ENCODE measurements at regions not wholly inside any gene's neighbourhood (a gene's known extent, or its start where the extent isn't known, plus 50 kb on each side); places are given as distances from the start of the nearest gene placed in this dataset.
A peak's percentile ranks its signal among the peaks of the same experiment; 100 is the strongest.

- Histone ChIP-seq H3K27me3 (replicated peaks in 1 of 7) (no peaks in the 10 kb centered on the region), H3K4me1 (peaks cover 7 to 26% (median 18%) of the 10 kb centered on the region in 6 donors), H3K36me3 (no peaks in the 10 kb centered on the region), H3K9me3 (no peaks in the 10 kb centered on the region), H3K4me3 (no peak overlapping the region), H3K27ac (peak overlapping the region; percentile 11 to 78 (median 56))
- TF ChIP-seq POLR2AphosphoS5 (IDR thresholded peaks at IDR 0.05): peak in 1 of 3 donors; percentile 13
- TF ChIP-seq POLR2A (IDR thresholded peaks at IDR 0.05): no peak
- intact Hi-C loops (cut with DNase I; ENCODE audit: low total_unique reads): no loop called here
- WGBS, 5 donors: 48 to 72% (median 65%) methylated on average over 11 of the region's 11 CpGs
- no peak for DNase-seq
Observed at GRCh38 chr10:3886641-3887251, 101.7 kb upstream of the KLF6 start.

- DNase-seq: no peak
- peak overlapping the region in 7 of 8 donors; percentile 29 to 78 (median 57) for H3K27ac ChIP-seq
- H3K9me3 ChIP-seq: no peaks in the 10 kb centered on the region
- intact Hi-C loops (cut with DNase I; ENCODE audit: low total_unique reads): no loop called here
- peaks cover 7 to 26% (median 17%) of the 10 kb centered on the region in 6 donors for H3K4me1 ChIP-seq
- no peaks in the 10 kb centered on the region for H3K27me3 ChIP-seq (replicated peaks in 1 of 7)
- 51 to 84% (median 73%) methylated on average over 14 of the region's 14 CpGs for WGBS, 5 donors
- no peaks in the 10 kb centered on the region for H3K36me3 ChIP-seq
- TF ChIP-seq POLR2AphosphoS5 (IDR thresholded peaks at IDR 0.05) (no peak), POLR2A (IDR thresholded peaks at IDR 0.05) (no peak), CTCF (IDR thresholded peaks at IDR 0.05 in 8 of 11, conservative IDR thresholded peaks at IDR 0.05 in 3 of 11) (no peak)
- H3K4me3 ChIP-seq: no peak overlapping the region
Observed at GRCh38 chr10:3886191-3886590, 101.2 kb upstream of the KLF6 start.

- H3K36me3 ChIP-seq: no peaks in the 10 kb centered on the region
- H3K27ac ChIP-seq: no peak overlapping the region
- H3K4me3 ChIP-seq: no peak overlapping the region
- DNase-seq: no peak
- intact Hi-C loops (cut with DNase I; ENCODE audit: low total_unique reads): no loop called here
- no peaks in the 10 kb centered on the region for H3K27me3 ChIP-seq (replicated peaks in 1 of 7)
- H3K4me1 ChIP-seq: peaks cover 7 to 22% (median 14%) of the 10 kb centered on the region in 6 donors
- TF ChIP-seq CTCF (IDR thresholded peaks at IDR 0.05 in 8 of 11, conservative IDR thresholded peaks at IDR 0.05 in 3 of 11) (no peak), POLR2A (IDR thresholded peaks at IDR 0.05) (no peak), POLR2AphosphoS5 (IDR thresholded peaks at IDR 0.05) (no peak)
- WGBS, 5 donors: 89 to 95% (median 94%) methylated on average over 4 of the region's 4 CpGs
- H3K9me3 ChIP-seq: no peaks in the 10 kb centered on the region
Observed at GRCh38 chr10:3882855-3883254, 97.8 kb upstream of the KLF6 start.

- H3K27ac ChIP-seq: no peak overlapping the region
- DNase-seq: no peak
- 94 to 99% (median 96%) methylated on average over 3 of the region's 3 CpGs for WGBS, 5 donors
- H3K36me3 ChIP-seq: no peaks in the 10 kb centered on the region
- H3K4me3 ChIP-seq: no peak overlapping the region
- H3K4me1 ChIP-seq: peaks cover 0 to 22% (median 15%) of the 10 kb centered on the region in 6 donors
- intact Hi-C loops (cut with DNase I; ENCODE audit: low total_unique reads): no loop called here
- H3K9me3 ChIP-seq: no peaks in the 10 kb centered on the region
- no peaks in the 10 kb centered on the region for H3K27me3 ChIP-seq (replicated peaks in 1 of 7)
- no peak for TF ChIP-seq CTCF (IDR thresholded peaks at IDR 0.05 in 8 of 11, conservative IDR thresholded peaks at IDR 0.05 in 3 of 11)
- TF ChIP-seq POLR2AphosphoS5 (IDR thresholded peaks at IDR 0.05): no peak
- TF ChIP-seq POLR2A (IDR thresholded peaks at IDR 0.05): no peak
Observed at GRCh38 chr10:3881622-3882021, 96.6 kb upstream of the KLF6 start.
